ENCODE measurements at regions not wholly inside any gene's neighbourhood (a gene's known extent, or its start where the extent isn't known, plus 50 kb on each side); places are given as distances from the start of the nearest gene placed in this dataset.

DNA sequence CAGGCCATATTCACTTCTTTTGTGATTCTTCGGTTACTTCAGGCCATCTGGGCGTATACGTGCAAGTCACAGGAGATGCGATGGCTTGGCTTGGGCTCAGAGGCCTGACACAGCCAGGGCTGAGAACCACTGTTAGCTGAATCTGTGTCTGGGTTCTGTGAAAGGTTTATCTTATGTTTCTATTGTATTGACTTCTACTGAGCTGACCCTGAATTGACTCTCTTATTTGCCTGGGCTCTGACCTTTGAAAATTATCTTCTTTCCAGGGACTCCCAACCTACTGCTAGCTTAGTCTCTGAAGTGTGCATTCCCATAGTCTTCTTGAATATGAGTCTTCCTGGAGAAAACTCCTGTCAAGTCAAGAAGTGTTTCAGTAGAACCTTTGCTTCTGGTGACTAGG is 226.4 kb upstream of the SOX4 start:
- no peak overlapping the region for H3K27ac ChIP-seq (ENCODE audit: low read depth, low read length)
- H3K27me3 ChIP-seq (ENCODE audit: control insufficient read depth, insufficient read depth, low read length) = no peaks in the 10 kb centered on the region
- DNase-seq (ENCODE audit: low read depth in 4 of 6, low spot score in 6 of 6) = no peak
- no peak overlapping the region for H3K4me3 ChIP-seq (ENCODE audit: low read depth, low read length)
- no peaks in the 10 kb centered on the region for H3K9me3 ChIP-seq (ENCODE audit: control insufficient read depth, insufficient read depth, low read length)
- WGBS (ENCODE audit: insufficient coverage) = 100% methylated on average over 4 of the region's 4 CpGs
- H3K36me3 ChIP-seq (ENCODE audit: control insufficient read depth, insufficient read depth, low read length) = no peaks in the 10 kb centered on the region
- no peaks in the 10 kb centered on the region for H3K4me1 ChIP-seq (ENCODE audit: control insufficient read depth, insufficient read depth, low read length)

DNA sequence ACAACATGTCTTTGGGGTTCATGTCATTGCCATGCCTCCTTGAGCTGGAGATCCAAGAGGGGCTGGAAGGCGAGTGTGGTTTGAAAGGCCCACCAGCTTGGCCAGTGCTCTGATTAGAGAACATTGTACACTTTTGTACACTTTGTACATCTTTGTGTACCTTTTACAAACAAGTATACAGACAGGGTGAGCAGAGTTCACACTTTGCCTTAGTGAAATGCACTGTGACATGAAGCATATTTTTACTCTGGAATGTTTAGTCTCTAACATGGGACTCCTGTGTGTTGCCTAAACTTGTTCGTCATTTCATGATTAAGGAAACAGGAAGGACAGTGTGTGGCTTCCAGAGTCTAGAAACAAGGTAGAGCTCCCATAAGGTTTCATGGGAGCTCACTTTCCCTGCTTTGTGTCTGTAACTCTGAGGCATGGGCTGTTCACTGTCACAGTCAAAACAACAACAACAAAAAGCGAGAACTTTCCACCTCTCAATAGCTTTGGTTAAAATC is 225.8 kb upstream of the SOX4 start:
- no peaks in the 10 kb centered on the region for H3K4me1 ChIP-seq (ENCODE audit: control insufficient read depth, insufficient read depth, low read length)
- no peaks in the 10 kb centered on the region for H3K27me3 ChIP-seq (ENCODE audit: control insufficient read depth, insufficient read depth, low read length)
- H3K27ac ChIP-seq (ENCODE audit: low read depth, low read length) = no peak overlapping the region
- H3K36me3 ChIP-seq (ENCODE audit: control insufficient read depth, insufficient read depth, low read length) = no peaks in the 10 kb centered on the region
- no peaks in the 10 kb centered on the region for H3K9me3 ChIP-seq (ENCODE audit: control insufficient read depth, insufficient read depth, low read length)
- DNase-seq (ENCODE audit: low read depth in 4 of 6, low spot score in 6 of 6) = no peak
- no peak overlapping the region for H3K4me3 ChIP-seq (ENCODE audit: low read depth, low read length)
- WGBS (ENCODE audit: insufficient coverage) = 90% methylated on average over 2 of the region's 3 CpGs

- H3K9me3 ChIP-seq (ENCODE audit: control insufficient read depth, insufficient read depth, low read length) = no peaks in the 10 kb centered on the region
- H3K4me3 ChIP-seq (ENCODE audit: low read depth, low read length) = no peak overlapping the region
- no peaks in the 10 kb centered on the region for H3K27me3 ChIP-seq (ENCODE audit: control insufficient read depth, insufficient read depth, low read length)
- no peaks in the 10 kb centered on the region for H3K36me3 ChIP-seq (ENCODE audit: control insufficient read depth, insufficient read depth, low read length)
- H3K27ac ChIP-seq (ENCODE audit: low read depth, low read length) = peak overlapping the region; percentile 27
- H3K4me1 ChIP-seq (ENCODE audit: control insufficient read depth, insufficient read depth, low read length) = no peaks in the 10 kb centered on the region
- no CpG with 5 or more reads among the region's 1 CpG for WGBS (ENCODE audit: insufficient coverage)
- DNase-seq (ENCODE audit: low read depth in 4 of 6, low spot score in 6 of 6) = no peak
These were observed 222.5 kb upstream of the SOX4 start for GRCh38 chr6:21371061-21371460.

DNA sequence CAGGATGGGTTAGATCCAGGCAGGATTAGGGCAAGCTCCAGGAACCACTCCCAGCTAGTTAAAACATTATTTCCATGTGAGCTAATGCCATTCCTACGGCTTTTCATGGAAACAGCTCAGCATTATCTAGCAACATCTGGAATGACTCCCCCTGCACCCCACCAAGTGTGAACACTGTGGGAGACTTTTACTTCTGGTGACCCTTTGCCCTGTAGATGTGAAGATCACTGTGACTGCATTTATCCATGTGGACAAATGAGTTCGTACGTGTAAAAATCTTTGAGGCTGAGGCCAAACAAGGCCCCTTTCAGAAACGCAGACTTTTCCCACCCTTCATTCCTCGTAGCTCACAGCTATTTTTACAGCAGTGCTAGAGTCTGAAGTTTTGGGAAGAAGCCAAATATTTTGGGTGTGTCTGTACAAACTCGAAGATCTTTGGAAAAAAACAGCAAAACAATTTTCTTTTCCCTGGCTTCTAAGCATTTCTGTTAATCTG is 221.8 kb upstream of the SOX4 start:
- H3K36me3 ChIP-seq (ENCODE audit: control insufficient read depth, insufficient read depth, low read length) = no peaks in the 10 kb centered on the region
- DNase-seq (ENCODE audit: low read depth in 4 of 6, low spot score in 6 of 6) = peak in 4 of 6 donors; percentile 19 to 80 (median 38)
- WGBS (ENCODE audit: insufficient coverage) = no CpG with 5 or more reads among the region's 6 CpGs

DNA sequence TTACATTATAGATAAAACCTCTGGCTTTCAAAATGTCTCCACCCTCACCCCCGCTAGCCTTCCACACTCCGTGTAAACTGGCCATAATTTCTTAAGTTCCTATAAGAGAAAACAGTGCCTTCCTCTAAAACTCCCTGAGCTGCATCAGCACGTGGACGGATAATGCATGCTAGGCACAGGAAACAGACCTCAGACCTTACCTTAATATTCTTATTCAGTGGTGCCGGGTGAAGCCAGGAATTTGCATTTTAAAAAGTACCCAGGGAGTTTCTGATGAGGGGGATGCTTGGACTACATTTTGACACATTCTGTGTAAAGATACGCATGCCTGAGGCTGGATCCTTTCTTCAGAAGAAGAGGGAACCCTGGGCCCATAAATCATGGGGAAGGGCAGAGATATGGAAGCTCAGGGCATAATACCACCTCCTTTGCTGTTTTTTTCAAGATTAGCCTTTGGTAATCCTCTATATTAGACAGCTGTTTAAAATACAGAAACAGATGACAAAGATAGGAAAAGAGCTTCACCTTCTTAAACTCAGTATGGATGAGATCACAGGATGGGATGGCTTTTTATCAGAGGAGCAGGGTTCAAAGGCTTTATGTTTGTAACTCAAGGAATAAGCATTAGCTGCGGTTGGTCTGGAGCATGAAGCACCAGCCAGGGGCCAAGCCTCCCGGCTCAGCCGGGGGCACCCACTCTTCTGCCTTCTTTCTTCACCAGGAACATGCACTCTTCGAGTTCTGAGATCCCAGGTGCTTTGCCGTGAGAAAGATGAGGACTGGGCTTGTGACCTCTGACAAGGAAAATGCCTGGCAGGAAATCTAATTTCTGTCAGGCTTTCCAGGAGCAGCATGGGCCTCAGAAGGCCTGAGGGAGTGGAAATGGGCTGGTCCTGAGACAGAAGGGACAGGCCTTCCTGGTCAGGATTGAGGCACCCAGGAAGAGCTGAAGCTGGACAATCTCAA is 218.1 kb upstream of the SOX4 start:
- no peak for DNase-seq (ENCODE audit: low read depth in 4 of 6, low spot score in 6 of 6)
- Histone ChIP-seq H3K27ac (ENCODE audit: low read depth, low read length) (no peak overlapping the region), H3K27me3 (ENCODE audit: control insufficient read depth, insufficient read depth, low read length) (no peaks in the 10 kb centered on the region), H3K4me1 (ENCODE audit: control insufficient read depth, insufficient read depth, low read length) (no peaks in the 10 kb centered on the region), H3K9me3 (ENCODE audit: control insufficient read depth, insufficient read depth, low read length) (no peaks in the 10 kb centered on the region), H3K36me3 (ENCODE audit: control insufficient read depth, insufficient read depth, low read length) (no peaks in the 10 kb centered on the region), H3K4me3 (ENCODE audit: low read depth, low read length) (no peak overlapping the region)
- WGBS (ENCODE audit: insufficient coverage) = 75% methylated on average over 6 of the region's 11 CpGs

More for the DNA sequence above, 221.8 kb upstream of the SOX4 start:
- no peaks in the 10 kb centered on the region for H3K4me1 ChIP-seq (ENCODE audit: control insufficient read depth, insufficient read depth, low read length)
- no peaks in the 10 kb centered on the region for H3K9me3 ChIP-seq (ENCODE audit: control insufficient read depth, insufficient read depth, low read length)
- no peak overlapping the region for H3K4me3 ChIP-seq (ENCODE audit: low read depth, low read length)
- H3K27ac ChIP-seq (ENCODE audit: low read depth, low read length) = peak overlapping the region; percentile 40
- no peaks in the 10 kb centered on the region for H3K27me3 ChIP-seq (ENCODE audit: control insufficient read depth, insufficient read depth, low read length)

DNA sequence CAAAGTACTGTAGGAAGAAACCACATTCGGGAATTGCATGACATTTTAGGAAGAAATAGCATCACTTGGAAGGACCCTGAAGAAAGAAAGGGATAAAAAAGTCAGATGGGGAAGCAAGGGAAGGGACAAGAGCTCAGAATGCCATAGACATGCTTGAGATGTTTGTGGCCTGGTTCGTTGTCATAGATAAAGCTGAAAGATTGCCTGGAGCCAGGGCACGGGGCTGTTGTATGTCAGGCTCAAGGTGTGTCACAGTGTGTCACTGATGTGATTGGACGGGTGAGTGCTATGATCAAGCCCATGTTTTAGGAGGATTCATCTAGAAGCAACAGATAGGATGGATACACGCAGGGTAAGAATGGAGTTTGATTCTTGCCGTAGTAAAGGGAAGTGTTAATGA is 216.2 kb upstream of the SOX4 start:
- H3K9me3 ChIP-seq (ENCODE audit: control insufficient read depth, insufficient read depth, low read length) = no peaks in the 10 kb centered on the region
- 96% methylated on average over 6 of the region's 6 CpGs for WGBS (ENCODE audit: insufficient coverage)
- no peaks in the 10 kb centered on the region for H3K27me3 ChIP-seq (ENCODE audit: control insufficient read depth, insufficient read depth, low read length)
- H3K27ac ChIP-seq (ENCODE audit: low read depth, low read length) = no peak overlapping the region
- H3K4me3 ChIP-seq (ENCODE audit: low read depth, low read length) = no peak overlapping the region
- no peak for DNase-seq (ENCODE audit: low read depth in 4 of 6, low spot score in 6 of 6)
- H3K4me1 ChIP-seq (ENCODE audit: control insufficient read depth, insufficient read depth, low read length) = no peaks in the 10 kb centered on the region
- no peaks in the 10 kb centered on the region for H3K36me3 ChIP-seq (ENCODE audit: control insufficient read depth, insufficient read depth, low read length)

DNA sequence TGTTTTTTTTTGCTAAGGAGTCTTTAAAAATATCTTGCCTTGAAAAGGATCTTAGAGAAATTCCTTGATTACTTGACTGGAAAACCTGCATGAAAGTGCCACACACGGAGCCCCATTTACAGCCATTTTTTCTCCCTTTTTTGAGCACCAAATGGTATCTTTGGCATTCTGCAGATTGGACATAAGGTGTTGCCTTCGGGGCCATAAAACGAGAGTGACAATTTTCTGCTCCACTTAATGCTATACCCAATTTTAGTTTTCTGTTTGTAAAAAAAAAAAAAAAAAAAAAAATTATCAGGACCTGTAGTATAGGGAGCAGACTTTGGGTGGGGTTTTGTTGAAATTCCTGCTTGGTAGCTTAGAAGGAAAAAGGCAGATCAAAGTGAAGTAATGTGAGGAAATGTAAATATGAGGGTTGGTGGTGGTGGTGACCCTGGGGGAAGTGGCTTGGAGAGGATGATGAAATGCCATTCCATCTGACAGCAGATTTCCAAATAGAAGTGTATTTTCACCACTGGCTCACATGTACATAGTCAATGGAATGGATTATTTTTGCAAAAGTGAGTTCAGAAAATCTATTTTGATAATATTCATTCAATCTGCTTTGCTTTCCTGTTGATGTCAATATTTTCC is 212.1 kb upstream of the SOX4 start:
- WGBS (ENCODE audit: insufficient coverage) = 60% methylated on average over 1 of the region's 3 CpGs
- Histone ChIP-seq H3K4me3 (ENCODE audit: low read depth, low read length) (no peak overlapping the region), H3K36me3 (ENCODE audit: control insufficient read depth, insufficient read depth, low read length) (no peaks in the 10 kb centered on the region), H3K27me3 (ENCODE audit: control insufficient read depth, insufficient read depth, low read length) (no peaks in the 10 kb centered on the region), H3K9me3 (ENCODE audit: control insufficient read depth, insufficient read depth, low read length) (no peaks in the 10 kb centered on the region), H3K27ac (ENCODE audit: low read depth, low read length) (no peak overlapping the region), H3K4me1 (ENCODE audit: control insufficient read depth, insufficient read depth, low read length) (no peaks in the 10 kb centered on the region)
- DNase-seq (ENCODE audit: low read depth in 4 of 6, low spot score in 6 of 6) = peak in 1 of 6 donors; percentile 44

DNA sequence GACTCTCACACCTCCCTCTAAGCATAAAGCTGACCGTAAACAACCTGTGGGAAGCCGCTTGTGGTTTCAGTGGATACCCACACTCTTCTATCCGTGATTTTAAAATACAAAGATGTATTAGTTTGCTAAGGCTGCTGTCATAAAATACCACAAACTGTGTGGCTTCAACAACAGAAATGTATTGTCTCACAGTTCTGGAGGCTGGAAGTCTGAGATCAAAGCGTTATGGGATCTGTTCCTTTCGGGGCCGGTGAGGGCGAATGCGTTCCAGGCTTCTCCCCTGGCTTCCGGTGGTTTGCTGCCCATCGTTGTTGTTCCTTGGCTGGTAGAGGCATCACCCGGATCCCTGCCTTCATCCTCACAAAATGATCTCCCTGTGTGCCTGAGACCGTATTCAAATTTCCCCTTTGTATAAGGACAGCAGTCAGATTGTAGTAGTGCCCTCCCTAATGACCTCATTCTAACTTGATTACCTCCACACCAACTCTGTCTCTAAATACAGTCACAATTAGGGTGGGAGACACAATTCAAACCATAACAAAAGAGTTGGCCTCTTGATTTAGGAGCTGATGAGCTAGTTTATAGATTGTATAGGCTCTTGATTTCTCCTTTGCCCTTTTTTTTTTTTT is 210.6 kb upstream of the SOX4 start:
- Histone ChIP-seq H3K36me3 (ENCODE audit: control insufficient read depth, insufficient read depth, low read length) (no peaks in the 10 kb centered on the region), H3K9me3 (ENCODE audit: control insufficient read depth, insufficient read depth, low read length) (no peaks in the 10 kb centered on the region), H3K27ac (ENCODE audit: low read depth, low read length) (no peak overlapping the region), H3K4me3 (ENCODE audit: low read depth, low read length) (no peak overlapping the region), H3K4me1 (ENCODE audit: control insufficient read depth, insufficient read depth, low read length) (no peaks in the 10 kb centered on the region), H3K27me3 (ENCODE audit: control insufficient read depth, insufficient read depth, low read length) (no peaks in the 10 kb centered on the region)
- no peak for DNase-seq (ENCODE audit: low read depth in 4 of 6, low spot score in 6 of 6)
- 52% methylated on average over 8 of the region's 12 CpGs for WGBS (ENCODE audit: insufficient coverage)

DNA sequence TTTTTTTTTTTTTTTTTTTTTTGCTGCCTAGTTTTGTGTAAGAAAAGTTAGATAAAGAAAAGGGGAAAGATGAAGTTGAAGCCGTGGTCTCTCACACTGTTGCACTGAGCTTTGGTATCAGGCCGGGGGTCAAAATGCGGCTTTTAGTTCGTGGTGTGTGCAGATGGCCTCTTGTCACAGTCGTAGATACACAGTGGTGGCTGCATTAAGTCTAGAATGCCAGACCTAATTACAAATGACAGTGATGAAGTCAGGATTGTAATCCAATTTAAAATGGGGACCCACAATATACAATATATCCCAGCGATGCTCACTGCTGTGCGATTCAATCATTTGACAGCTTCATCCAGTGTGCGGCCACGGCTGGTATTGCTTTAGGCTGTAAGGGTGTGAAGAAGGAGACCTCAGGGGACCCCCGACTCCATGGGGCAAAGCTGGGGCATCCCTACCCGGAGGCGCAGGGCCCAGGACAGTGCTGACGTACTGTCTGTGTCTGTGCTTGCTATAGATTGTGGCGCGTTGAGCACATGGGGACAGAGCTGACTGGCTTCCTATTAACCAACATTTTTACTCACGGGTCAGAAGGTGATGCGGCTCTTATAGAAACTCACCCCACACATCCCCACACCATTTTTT is 210.0 kb upstream of the SOX4 start:
- Histone ChIP-seq H3K27me3 (ENCODE audit: control insufficient read depth, insufficient read depth, low read length) (no peaks in the 10 kb centered on the region), H3K9me3 (ENCODE audit: control insufficient read depth, insufficient read depth, low read length) (no peaks in the 10 kb centered on the region), H3K4me3 (ENCODE audit: low read depth, low read length) (no peak overlapping the region), H3K27ac (ENCODE audit: low read depth, low read length) (no peak overlapping the region), H3K4me1 (ENCODE audit: control insufficient read depth, insufficient read depth, low read length) (no peaks in the 10 kb centered on the region), H3K36me3 (ENCODE audit: control insufficient read depth, insufficient read depth, low read length) (no peaks in the 10 kb centered on the region)
- WGBS (ENCODE audit: insufficient coverage) = 79% methylated on average over 11 of the region's 17 CpGs
- peak in 1 of 6 donors; percentile 40 for DNase-seq (ENCODE audit: low read depth in 4 of 6, low spot score in 6 of 6)

All from spinal cord (tissue), 9 donors.